NCI-H1048 (cell line): ENCODE measurements at regions not wholly inside any gene's neighbourhood (a gene's known extent, or its start where the extent isn't known, plus 50 kb on each side); places are given as distances from the start of the nearest gene placed in this dataset.

Experiments used
- DNase-seq: peaks from one replicate; lab custom pipeline; 2025; lab: John Stamatoyannopoulos, UW

- no peak for DNase-seq
These were observed 188.6 kb downstream of the BMP2 start for GRCh38 chr20:6956056-6956455.

GRCh38 chr20:6956574-6956973 is 189.1 kb downstream of the BMP2 start:
- no peak for DNase-seq

GRCh38 chr20:6959900-6960312 is 192.4 kb downstream of the BMP2 start:
- DNase-seq: no peak

- DNase-seq: no peak
These were observed 199.2 kb downstream of the BMP2 start for GRCh38 chr20:6966721-6967120.

GRCh38 chr20:6974838-6975237 is 207.4 kb downstream of the BMP2 start:
- DNase-seq: no peak

- DNase-seq: no peak
These were observed 207.8 kb downstream of the BMP2 start for GRCh38 chr20:6975311-6975710.

- DNase-seq: no peak
These were observed 208.8 kb downstream of the BMP2 start for GRCh38 chr20:6976106-6976900.

- no peak for DNase-seq
These were observed 212.1 kb downstream of the BMP2 start for GRCh38 chr20:6979621-6980020.

- DNase-seq: no peak
These were observed 225.5 kb downstream of the BMP2 start for GRCh38 chr20:6993011-6993410.

GRCh38 chr20:6993511-6993910 is 226.0 kb downstream of the BMP2 start:
- DNase-seq: no peak

- DNase-seq: no peak
These were observed 227.0 kb downstream of the BMP2 start for GRCh38 chr20:6994452-6994851.

- DNase-seq: no peak
These were observed 231.4 kb downstream of the BMP2 start for GRCh38 chr20:6998909-6999308.

GRCh38 chr20:6999381-6999780 is 231.9 kb downstream of the BMP2 start:
- no peak for DNase-seq

- no peak for DNase-seq
These were observed 236.1 kb downstream of the BMP2 start for GRCh38 chr20:7003598-7003997.

- DNase-seq: no peak
These were observed 237.3 kb downstream of the BMP2 start for GRCh38 chr20:7004801-7005200.

GRCh38 chr20:7010527-7010926 is 243.0 kb downstream of the BMP2 start:
- no peak for DNase-seq

GRCh38 chr20:7015257-7015656 is 247.8 kb downstream of the BMP2 start:
- DNase-seq: no peak

- no peak for DNase-seq
These were observed 255.1 kb downstream of the BMP2 start for GRCh38 chr20:7022597-7022996.

- no peak for DNase-seq
These were observed 258.1 kb downstream of the BMP2 start for GRCh38 chr20:7025635-7026034.

GRCh38 chr20:7029019-7029418 is 261.5 kb downstream of the BMP2 start:
- DNase-seq: no peak

- DNase-seq: no peak
These were observed 263.7 kb downstream of the BMP2 start for GRCh38 chr20:7031222-7031621.

- no peak for DNase-seq
These were observed 270.5 kb downstream of the BMP2 start for GRCh38 chr20:7038029-7038428.

GRCh38 chr20:7057611-7058010 is 290.1 kb downstream of the BMP2 start:
- DNase-seq: no peak

- no peak for DNase-seq
These were observed 311.3 kb downstream of the BMP2 start for GRCh38 chr20:7078804-7079203.
